IPS DF 4.7 (cell line): ENCODE measurements at regions not wholly inside any gene's neighbourhood (a gene's known extent, or its start where the extent isn't known, plus 50 kb on each side); places are given as distances from the start of the nearest gene placed in this dataset.
"Not testable (repeated sequence)": the region's sequence is repeated elsewhere in the genome, so short reads cannot be mapped to it uniquely, and the experiment has no call there.

Experiments
- DNase-seq: peaks from one replicate; pipeline ENCODE4 v3.0.0-alpha.2; 2013; ENCODE audit warnings: low spot score; ENCODE audit errors: extremely low read depth

- DNase-seq = no peak
Observed at GRCh38 chrX:128800138-128800537, 723.2 kb downstream of the SMARCA1 start.

- not testable (repeated sequence) for DNase-seq
Observed at GRCh38 chrX:128783139-128783538, 730.9 kb upstream of the ACTRT1 start.

- peak; percentile 2 for DNase-seq
Observed at GRCh38 chrX:128781506-128781905, 729.3 kb upstream of the ACTRT1 start.

- DNase-seq = no peak
Observed at GRCh38 chrX:128780934-128781333, 728.7 kb upstream of the ACTRT1 start.

GRCh38 chrX:128769495-128769894 lies 717.3 kb upstream of the ACTRT1 start:
- no peak for DNase-seq

GRCh38 chrX:128759745-128760144 lies 707.5 kb upstream of the ACTRT1 start:
- no peak for DNase-seq

GRCh38 chrX:128759177-128759576 lies 707.0 kb upstream of the ACTRT1 start:
- no peak for DNase-seq

GRCh38 chrX:128754130-128754529 lies 701.9 kb upstream of the ACTRT1 start:
- peak; percentile 3 for DNase-seq

- DNase-seq = no peak
Observed at GRCh38 chrX:128739539-128739938, 687.3 kb upstream of the ACTRT1 start.

- no peak for DNase-seq
Observed at GRCh38 chrX:128728943-128729342, 676.7 kb upstream of the ACTRT1 start.

GRCh38 chrX:128717635-128718578 lies 665.7 kb upstream of the ACTRT1 start:
- DNase-seq = no peak

- no peak for DNase-seq
Observed at GRCh38 chrX:128714425-128714824, 662.2 kb upstream of the ACTRT1 start.

GRCh38 chrX:128699716-128700285 lies 647.6 kb upstream of the ACTRT1 start:
- no peak for DNase-seq

GRCh38 chrX:128698573-128699181 lies 646.5 kb upstream of the ACTRT1 start:
- DNase-seq = no peak

GRCh38 chrX:128691872-128692271 lies 639.7 kb upstream of the ACTRT1 start:
- DNase-seq = no peak

GRCh38 chrX:128685387-128685786 lies 633.2 kb upstream of the ACTRT1 start:
- no peak for DNase-seq

- no peak for DNase-seq
Observed at GRCh38 chrX:128676651-128677050, 624.4 kb upstream of the ACTRT1 start.

GRCh38 chrX:128674326-128675086 lies 622.3 kb upstream of the ACTRT1 start:
- DNase-seq = not testable (repeated sequence)

- DNase-seq = no peak
Observed at GRCh38 chrX:128664211-128664610, 612.0 kb upstream of the ACTRT1 start.

- DNase-seq = no peak
Observed at GRCh38 chrX:128653524-128654060, 601.4 kb upstream of the ACTRT1 start.

GRCh38 chrX:128650326-128650725 lies 598.1 kb upstream of the ACTRT1 start:
- no peak for DNase-seq
